PFSK-1 (cell line): ENCODE measurements at regions not wholly inside any gene's neighbourhood (a gene's known extent, or its start where the extent isn't known, plus 50 kb on each side); places are given as distances from the start of the nearest gene placed in this dataset.

Experiments used
- FOXP2 ChIP-seq: optimal IDR thresholded peaks from 2 replicates; pipeline ENCODE3; 2011; ENCODE audit warnings: borderline replicate concordance, control low read depth, inconsistent platforms; ENCODE audit not compliant: insufficient read depth; ENCODE audit errors: extremely low read length, extremely low read depth
- POLR2AphosphoS5 ChIP-seq: IDR thresholded peaks from 2 replicates; pipeline ENCODE4 v1.6.1; 2012; ENCODE audit warnings: low read depth, mild to moderate bottlenecking, control low read depth, low read length, moderate library complexity
- REST ChIP-seq, 2 experiments: IDR thresholded peaks; 2 replicates each; pipeline versions ENCODE4 v1.6.1 to v1.8.0; 2011 to 2012; ENCODE audit warnings: low read depth in 2 of 2, low read length in 2 of 2, control low read depth in 1 of 2, inconsistent platforms in 1 of 2, mild to moderate bottlenecking in 1 of 2, moderate library complexity in 1 of 2; ENCODE audit not compliant: insufficient read depth in 1 of 2
- SIN3A ChIP-seq: IDR thresholded peaks from 2 replicates; pipeline ENCODE4 v1.6.1; 2012; ENCODE audit warnings: mild to moderate bottlenecking, low read length, moderate library complexity, borderline replicate concordance; ENCODE audit not compliant: insufficient read depth
- TAF1 ChIP-seq: IDR thresholded peaks from 2 replicates; pipeline ENCODE4 v1.6.1; 2012; ENCODE audit warnings: low read length, control low read depth, borderline replicate concordance; ENCODE audit not compliant: insufficient read depth

GRCh38 chr2:60706021-60706420, 50.0 kb upstream of the PAPOLG start:
- no peak for TF ChIP-seq SIN3A
- no peak for TF ChIP-seq FOXP2
- TF ChIP-seq POLR2AphosphoS5, result no peak
- no peak for TF ChIP-seq TAF1
- no peak for TF ChIP-seq REST (IDR thresholded peaks at IDR 0.05; ENCODE audit: insufficient read depth in 1 of 2, low read depth in 2 of 2, low read length in 2 of 2)
